Body of pancreas (tissue), 4 donors: ENCODE measurements at regions not wholly inside any gene's neighbourhood (a gene's known extent, or its start where the extent isn't known, plus 50 kb on each side); places are given as distances from the start of the nearest gene placed in this dataset.

Source experiments
- ATAC-seq: fragments of 150-250 bp; one replicate; pipeline ENCODE4 v1.9.1; 2016
- DNase-seq, 4 donors: peaks; one replicate each; pipeline ENCODE4 v3.0.0-alpha.2; 2019
- H3K27ac ChIP-seq, 4 donors: fragments of 200-600 bp; sonication (generic); 1 replicate in 3 of 4; 2 replicates in 1 of 4; pipeline versions ENCODE4 v1.5.1 to v1.6.1; 2016 to 2019; ENCODE audit warnings: mild to moderate bottlenecking in 1 of 4, mixed read lengths in 1 of 4, moderate library complexity in 1 of 4
- H3K27me3 ChIP-seq, 2 donors: fragments of 200-600 bp; sonication (generic); one replicate each; pipeline ENCODE4 v1.6.0; 2016; ENCODE audit warnings: mild to moderate bottlenecking in 1 of 2
- H3K36me3 ChIP-seq, 2 donors: fragments of 200-600 bp; sonication (generic); replicated peaks in 1 of 2; 2 replicates each; pipeline ENCODE4 v1.5.1; 2016; ENCODE audit warnings: low read depth in 2 of 2; ENCODE audit not compliant: insufficient read depth in 1 of 2
- H3K4me1 ChIP-seq: fragments of 200-600 bp; sonication (generic); one replicate; pipeline ENCODE4 v1.6.0; 2016
- H3K4me3 ChIP-seq, 2 donors: fragments of 200-600 bp; sonication (generic); 1 replicate in 1 of 2; 2 replicates in 1 of 2; pipeline ENCODE4 v1.5.1; 2016 to 2019
- H3K9me3 ChIP-seq, 3 donors: fragments of 200-600 bp; sonication (generic); 1 replicate in 2 of 3; 2 replicates in 1 of 3; pipeline ENCODE4 v1.5.1; 2016
- CTCF ChIP-seq, 7 experiments: fragments of 450-650 bp in 4 of 7; fragments of 200-600 bp in 3 of 7; sonication (generic) in 3 of 7; IDR thresholded peaks; one replicate each; pipeline ENCODE4 v1.5.1; 2016 to 2019; ENCODE audit warnings: antibody characterized with exemption in 7 of 7
- POLR2A ChIP-seq, 3 donors: fragments of 450-650 bp; IDR thresholded peaks; one replicate each; pipeline ENCODE4 v1.6.1; 2016; ENCODE audit warnings: antibody characterized with exemption in 3 of 3, mild to moderate bottlenecking in 2 of 3
- WGBS, 2 donors: methylation state at CpG; one replicate each; pipeline ENCODE4 v1.1.5; 2017; 5-methylcytosine and 5-hydroxymethylcytosine counted together
- intact Hi-C: fragments of 100-400 bp; cut with DNase I; formaldehyde crosslinking; loops from one replicate; pipeline ENCODE4 v1.15.1; 2023

- no peak for DNase-seq
- ATAC-seq, result no peak
- WGBS, 2 donors, result 49 to 52% methylated on average over 6 of the region's 6 CpGs
- no peak overlapping the region for H3K27ac ChIP-seq
- H3K4me1 ChIP-seq, result no peaks in the 10 kb centered on the region
- H3K9me3 ChIP-seq, result no peaks in the 10 kb centered on the region
- TF ChIP-seq CTCF (IDR thresholded peaks at IDR 0.05) (no peak), POLR2A (IDR thresholded peaks at IDR 0.05) (no peak)
- H3K4me3 ChIP-seq, result no peak overlapping the region
- no peaks in the 10 kb centered on the region for H3K27me3 ChIP-seq
- no peaks in the 10 kb centered on the region for H3K36me3 ChIP-seq
- intact Hi-C loops, result no loop called here
These were observed 87.3 kb downstream of the ERCC5 start for GRCh38 chr13:102933122-102933521.

- no peak for DNase-seq
- no peaks in the 10 kb centered on the region for H3K9me3 ChIP-seq
- TF ChIP-seq POLR2A (IDR thresholded peaks at IDR 0.05) (no peak), CTCF (IDR thresholded peaks at IDR 0.05) (no peak)
- no peak overlapping the region for H3K27ac ChIP-seq
- no peaks in the 10 kb centered on the region for H3K27me3 ChIP-seq
- no peak overlapping the region for H3K4me3 ChIP-seq
- H3K4me1 ChIP-seq, result no peaks in the 10 kb centered on the region
- intact Hi-C loops, result no loop called here
- WGBS, 2 donors, result 69 to 73% methylated on average over 4 of the region's 4 CpGs
- ATAC-seq, result no peak
- no peaks in the 10 kb centered on the region for H3K36me3 ChIP-seq
These were observed 86.5 kb downstream of the ERCC5 start for GRCh38 chr13:102932331-102932730.

- no peaks in the 10 kb centered on the region for H3K36me3 ChIP-seq
- ATAC-seq, result no peak
- H3K4me1 ChIP-seq, result no peaks in the 10 kb centered on the region
- no peaks in the 10 kb centered on the region for H3K27me3 ChIP-seq
- H3K4me3 ChIP-seq, result no peak overlapping the region
- H3K9me3 ChIP-seq, result no peaks in the 10 kb centered on the region
- intact Hi-C loops, result no loop called here
- no peak for TF ChIP-seq POLR2A (IDR thresholded peaks at IDR 0.05)
- no peak for DNase-seq
- 52 to 54% methylated on average over 3 of the region's 3 CpGs for WGBS, 2 donors
- H3K27ac ChIP-seq, result no peak overlapping the region
These were observed 84.7 kb downstream of the ERCC5 start for GRCh38 chr13:102930566-102930965.

GRCh38 chr13:102928941-102929675, 83.3 kb downstream of the ERCC5 start:
- H3K4me3 ChIP-seq, result no peak overlapping the region
- no peak overlapping the region for H3K27ac ChIP-seq
- no peak for ATAC-seq
- no peak for DNase-seq
- WGBS, 2 donors, result 65 to 72% methylated on average over 9 of the region's 9 CpGs
- H3K9me3 ChIP-seq, result no peaks in the 10 kb centered on the region
- intact Hi-C loops, result no loop called here
- TF ChIP-seq POLR2A (IDR thresholded peaks at IDR 0.05) (no peak), CTCF (IDR thresholded peaks at IDR 0.05) (no peak)
- no peaks in the 10 kb centered on the region for H3K36me3 ChIP-seq
- H3K4me1 ChIP-seq, result no peaks in the 10 kb centered on the region
- H3K27me3 ChIP-seq, result no peaks in the 10 kb centered on the region
